OCI-LY7 (cell line): ENCODE measurements at regions not wholly inside any gene's neighbourhood (a gene's known extent, or its start where the extent isn't known, plus 50 kb on each side); places are given as distances from the start of the nearest gene placed in this dataset.
"Not testable (repeated sequence)": the region's sequence is repeated elsewhere in the genome, so short reads cannot be mapped to it uniquely, and the experiment has no call there.

ENCODE experiments used
- BruUV-seq: library from RNA; stranded (reverse); fragments of 400-500 nt; replicated peaks from 2 replicates; lab custom pipeline; 2021; lab: Mats Ljungman, UMichigan
- CTCF ChIA-PET: fragments of 300-600 bp; sonication (Branson Sonifier 250); formaldehyde crosslinking; loops from one replicate; lab custom pipeline; 2022; ENCODE audit warnings: antibody characterized with exemption; ENCODE audit not compliant: unreplicated experiment; lab: Charles Lee
- POLR2A ChIA-PET: fragments of 300-600 bp; sonication (Branson Sonifier 250); formaldehyde crosslinking; loops from one replicate; lab custom pipeline; 2022; ENCODE audit warnings: antibody characterized with exemption; lab: Charles Lee
- DNase-seq: peaks from one replicate; pipeline ENCODE4 v3.0.0-alpha.2; 2015; ENCODE audit warnings: low spot score
- H2AFZ ChIP-seq: fragments of 200-600 bp; sonication (generic), shearing (Covaris generic); 2 replicates; pipeline ENCODE4 v1.6.1; 2014; ENCODE audit warnings: mild to moderate bottlenecking, antibody characterized with exemption, low read length, moderate library complexity
- H3K27ac ChIP-seq: fragments of 200-600 bp; sonication (generic); 2 replicates; pipeline ENCODE4 v1.5.1; 2014; ENCODE audit warnings: mixed run types, low read depth, mild to moderate bottlenecking, moderate library complexity, low read length, inconsistent platforms; ENCODE audit not compliant: poor library complexity, severe bottlenecking
- H3K36me3 ChIP-seq: fragments of 200-600 bp; sonication (generic); 2 replicates; pipeline ENCODE4 v1.6.1; 2014; ENCODE audit warnings: mild to moderate bottlenecking, antibody characterized with exemption, low read length, moderate library complexity, mixed read lengths; ENCODE audit not compliant: insufficient read depth
- H3K4me1 ChIP-seq: fragments of 200-600 bp; sonication (generic); 2 replicates; pipeline ENCODE4 v1.5.1; 2014; ENCODE audit warnings: mild to moderate bottlenecking, low read length; ENCODE audit not compliant: insufficient read depth, poor library complexity, severe bottlenecking
- H3K4me2 ChIP-seq: fragments of 200-600 bp; sonication (generic); 2 replicates; pipeline ENCODE4 v1.6.1; 2014; ENCODE audit warnings: mild to moderate bottlenecking, low read length
- H3K4me3 ChIP-seq: fragments of 200-600 bp; sonication (generic); 2 replicates; pipeline ENCODE4 v1.5.1; 2014; ENCODE audit warnings: mild to moderate bottlenecking, low read depth, low read length; ENCODE audit not compliant: poor library complexity, severe bottlenecking
- H3K79me2 ChIP-seq: fragments of 200-600 bp; sonication (generic); 2 replicates; pipeline ENCODE4 v1.6.1; 2016; ENCODE audit warnings: low read depth, mild to moderate bottlenecking, low read length, moderate library complexity, mixed read lengths; ENCODE audit not compliant: insufficient read depth
- H3K9me2 ChIP-seq: fragments of 200-600 bp; sonication (generic); 2 replicates; pipeline ENCODE4 v1.6.1; 2016; ENCODE audit warnings: mild to moderate bottlenecking, low read length, mixed read lengths; ENCODE audit not compliant: insufficient read depth
- H3K9me3 ChIP-seq: fragments of 200-600 bp; sonication (generic); 2 replicates; pipeline ENCODE4 v1.6.1; 2014; ENCODE audit warnings: mild to moderate bottlenecking, mixed run types, low read length, mixed read lengths
- H4K20me1 ChIP-seq: fragments of 200-600 bp; sonication (generic); 2 replicates; pipeline ENCODE4 v1.6.1; 2014; ENCODE audit warnings: mild to moderate bottlenecking, antibody characterized with exemption, low read length, moderate library complexity, mixed read lengths; ENCODE audit not compliant: insufficient read depth
- EZH2phosphoT487 ChIP-seq: fragments of 200-600 bp; sonication (generic); IDR thresholded peaks from 2 replicates; pipeline ENCODE4 v1.6.1; 2018; ENCODE audit warnings: low read depth, borderline replicate concordance, mild to moderate bottlenecking, mixed run types, antibody characterized with exemption, low read length, moderate library complexity, mixed read lengths
- intact Hi-C: fragments of 100-400 bp; cut with micrococcal nuclease; formaldehyde crosslinking; loops from one replicate; pipeline ENCODE4 v1.10.0; 2022; ENCODE audit not compliant: unreplicated experiment
- TF ChIP-seq, protein P1 (sequence below): fragments of 200-600 bp; sonication (generic); conservative IDR thresholded peaks from 2 replicates; pipeline ENCODE4 v1.5.1; 2014; ENCODE audit warnings: mild to moderate bottlenecking, antibody characterized with exemption, low read length, moderate library complexity, mixed read lengths

GRCh38 chr4:79820427-79820826 is 252.6 kb downstream of the ANTXR2 start:
- no peak overlapping the region for H2AFZ ChIP-seq
- no peaks in the 10 kb centered on the region for H4K20me1 ChIP-seq
- H3K36me3 ChIP-seq, result no peaks in the 10 kb centered on the region
- no peak for DNase-seq
- H3K27ac ChIP-seq, result no peak overlapping the region
- H3K4me3 ChIP-seq, result no peak overlapping the region
- H3K4me2 ChIP-seq, result no peak overlapping the region
- no peaks in the 10 kb centered on the region for H3K9me3 ChIP-seq
- no peaks in the 10 kb centered on the region for H3K9me2 ChIP-seq
- POLR2A ChIA-PET, result interaction anchor here (1.6 kb wide), 1 partner anchor 22 kb away, joined by 3 read pairs; no protein-coding TSS in a partner anchor
- no peaks in the 10 kb centered on the region for H3K4me1 ChIP-seq
- intact Hi-C loops, result no loop called here
- no TSS peak for BruUV-seq
- H3K79me2 ChIP-seq, result no peaks in the 10 kb centered on the region
- no peak for TF ChIP-seq EZH2phosphoT487
- TF ChIP-seq, protein P1, sequence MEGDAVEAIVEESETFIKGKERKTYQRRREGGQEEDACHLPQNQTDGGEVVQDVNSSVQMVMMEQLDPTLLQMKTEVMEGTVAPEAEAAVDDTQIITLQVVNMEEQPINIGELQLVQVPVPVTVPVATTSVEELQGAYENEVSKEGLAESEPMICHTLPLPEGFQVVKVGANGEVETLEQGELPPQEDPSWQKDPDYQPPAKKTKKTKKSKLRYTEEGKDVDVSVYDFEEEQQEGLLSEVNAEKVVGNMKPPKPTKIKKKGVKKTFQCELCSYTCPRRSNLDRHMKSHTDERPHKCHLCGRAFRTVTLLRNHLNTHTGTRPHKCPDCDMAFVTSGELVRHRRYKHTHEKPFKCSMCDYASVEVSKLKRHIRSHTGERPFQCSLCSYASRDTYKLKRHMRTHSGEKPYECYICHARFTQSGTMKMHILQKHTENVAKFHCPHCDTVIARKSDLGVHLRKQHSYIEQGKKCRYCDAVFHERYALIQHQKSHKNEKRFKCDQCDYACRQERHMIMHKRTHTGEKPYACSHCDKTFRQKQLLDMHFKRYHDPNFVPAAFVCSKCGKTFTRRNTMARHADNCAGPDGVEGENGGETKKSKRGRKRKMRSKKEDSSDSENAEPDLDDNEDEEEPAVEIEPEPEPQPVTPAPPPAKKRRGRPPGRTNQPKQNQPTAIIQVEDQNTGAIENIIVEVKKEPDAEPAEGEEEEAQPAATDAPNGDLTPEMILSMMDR, result no peak
- CTCF ChIA-PET, result no interaction called here

- H3K79me2 ChIP-seq, H3K9me2 ChIP-seq, intact Hi-C loops, H2AFZ ChIP-seq, H3K36me3 ChIP-seq, H3K27ac ChIP-seq, BruUV-seq, H3K4me1 ChIP-seq, H4K20me1 ChIP-seq, DNase-seq, H3K9me3 ChIP-seq, H3K4me3 ChIP-seq, H3K4me2 ChIP-seq, CTCF ChIA-PET: not testable (repeated sequence)
- POLR2A ChIA-PET, result interaction anchor here (0.6 kb wide), 2 partner anchors 32 to 158 kb away, joined by 3 to 4 read pairs; no protein-coding TSS in a partner anchor
Measured at GRCh38 chr4:79807933-79808332, 265.1 kb downstream of the ANTXR2 start.

GRCh38 chr4:79798047-79798446 is 275.0 kb downstream of the ANTXR2 start:
- Histone ChIP-seq H3K4me3 (no peak overlapping the region), H2AFZ (no peak overlapping the region), H3K36me3 (no peaks in the 10 kb centered on the region), H3K9me3 (no peaks in the 10 kb centered on the region), H3K9me2 (no peaks in the 10 kb centered on the region), H3K4me1 (no peaks in the 10 kb centered on the region), H4K20me1 (no peaks in the 10 kb centered on the region), H3K79me2 (no peaks in the 10 kb centered on the region), H3K4me2 (no peak overlapping the region), H3K27ac (no peak overlapping the region)
- ChIA-PET CTCF (no interaction called here), POLR2A (interaction anchor here (0.9 kb wide), 1 partner anchor 22 kb away, joined by 3 read pairs; no protein-coding TSS in a partner anchor)
- no peak for TF ChIP-seq EZH2phosphoT487
- TF ChIP-seq, protein P1, result no peak
- BruUV-seq, result no TSS peak
- no peak for DNase-seq
- intact Hi-C loops, result no loop called here
